ENCODE measurements at regions not wholly inside any gene's neighbourhood (a gene's known extent, or its start where the extent isn't known, plus 50 kb on each side); places are given as distances from the start of the nearest gene placed in this dataset.
A peak's percentile ranks its signal among the peaks of the same experiment; 100 is the strongest.

- no peaks in the 10 kb centered on the region for H3K4me1 ChIP-seq (replicated peaks in 1 of 2; ENCODE audit: control insufficient read depth in 2 of 2, insufficient read depth in 2 of 2, low read length in 2 of 2)
- ATAC-seq = peak; percentile 50
- no peak overlapping the region for H3K4me3 ChIP-seq
- ChIA-PET POLR2A (interaction anchor here (0.6 kb wide), 1 partner anchor 1995 kb away, joined by 3 read pairs; no protein-coding TSS in a partner anchor), CTCF (ENCODE audit: low intra/inter-chr PET ratio) (no interaction called here)
- H2AFZ ChIP-seq (ENCODE audit: low read depth, low read length) = no peak overlapping the region
- no peaks in the 10 kb centered on the region for H3K79me2 ChIP-seq (ENCODE audit: control insufficient read depth, insufficient read depth, low read length)
- peaks cover 5% of the 10 kb centered on the region for H3K9me3 ChIP-seq (replicated peaks; ENCODE audit: control insufficient read depth, insufficient read depth, low read depth, low read length)
- WGBS (ENCODE audit: insufficient coverage, low coverage, missing lambda C conversion rate) = 2% methylated on average over 3 of the region's 3 CpGs
- H4K20me1 ChIP-seq (replicated peaks; ENCODE audit: control insufficient read depth, insufficient read depth, low read length) = no peaks in the 10 kb centered on the region
- BruUV-seq (replicated peaks) = no TSS peak
- no peaks in the 10 kb centered on the region for H3K9me1 ChIP-seq (ENCODE audit: control insufficient read depth, insufficient read depth, low read length)
- FAIRE-seq = no peak
- no peak overlapping the region for H3K9ac ChIP-seq (ENCODE audit: insufficient read depth in 1 of 2, low read depth in 2 of 2, low read length in 2 of 2)
- intact Hi-C loops (cut with micrococcal nuclease) = no loop called here
- H3K27me3 ChIP-seq (ENCODE audit: control insufficient read depth in 2 of 2, insufficient read depth in 2 of 2, low read length in 2 of 2) = no peaks in the 10 kb centered on the region
- no peak for DNase-seq (ENCODE audit: extremely low read depth in 1 of 4, low spot score in 3 of 4)
- H3K4me2 ChIP-seq (ENCODE audit: insufficient read depth, low read length) = no peak overlapping the region
- TF ChIP-seq CBX5 (IDR thresholded peaks at IDR 0.05; ENCODE audit: borderline replicate concordance, low read depth) (no peak), NR3C1 (CRISPR knock-in tag; IDR thresholded peaks at IDR 0.05) (peak; percentile 47; the same call in 1 of the 2 replicates), ZNF217 (CRISPR knock-in tag; IDR thresholded peaks at IDR 0.05) (peak; percentile 54; the same call in 1 of the 2 replicates), ZNF561 (CRISPR knock-in tag; conservative IDR thresholded peaks at IDR 0.05) (no peak), OTX1 (CRISPR knock-in tag; IDR thresholded peaks at IDR 0.05) (no peak), MAX (CRISPR knock-in tag; IDR thresholded peaks at IDR 0.05) (no peak), FOXJ2 (tag; IDR thresholded peaks at IDR 0.05) (no peak), ID3 (CRISPR knock-in tag; IDR thresholded peaks at IDR 0.05) (no peak), ID3 (tag; IDR thresholded peaks at IDR 0.05) (no peak), ATF7 (IDR thresholded peaks at IDR 0.05) (no peak), ZNF639 (CRISPR knock-in tag; conservative IDR thresholded peaks at IDR 0.05 in 1 of 2, IDR thresholded peaks at IDR 0.05 in 1 of 2) (peak in 1 of 2 experiments; percentile 78; a peak in 1 of 4 replicates), ARNT (IDR thresholded peaks at IDR 0.05) (no peak), ATF2 (CRISPR knock-in tag; IDR thresholded peaks at IDR 0.05) (peak; percentile 63; the same call in 1 of the 2 replicates), SRF (CRISPR knock-in tag; IDR thresholded peaks at IDR 0.05) (no peak), RHOXF2B (CRISPR knock-in tag; conservative IDR thresholded peaks at IDR 0.05) (no peak), RCOR1 (IDR thresholded peaks at IDR 0.05; ENCODE audit: borderline replicate concordance in 1 of 2, low read depth in 2 of 2, low read length in 2 of 2) (no peak)
- in situ Hi-C loops (cut with MboI) = no loop called here
- no peak overlapping the region for H3K27ac ChIP-seq (ENCODE audit: extremely low read depth, low read depth, low read length)
- no peaks in the 10 kb centered on the region for H3K36me3 ChIP-seq (ENCODE audit: control insufficient read depth, insufficient read depth, low read length)
Measured at GRCh38 chr13:90519157-90519556, 828.3 kb upstream of the MIR17HG start.

Measured in K562 (cell line).